HUDEP-2 (cell line): ENCODE measurements at regions not wholly inside any gene's neighbourhood (a gene's known extent, or its start where the extent isn't known, plus 50 kb on each side); places are given as distances from the start of the nearest gene placed in this dataset.
"Not testable (repeated sequence)": the region's sequence is repeated elsewhere in the genome, so short reads cannot be mapped to it uniquely, and the experiment has no call there.

Source experiments
- DNase-seq, 76 experiments: peaks; one replicate each; lab custom pipeline; 2025; ENCODE audit not compliant: unreplicated experiment in 76 of 76; lab: John Stamatoyannopoulos, UW

DNA sequence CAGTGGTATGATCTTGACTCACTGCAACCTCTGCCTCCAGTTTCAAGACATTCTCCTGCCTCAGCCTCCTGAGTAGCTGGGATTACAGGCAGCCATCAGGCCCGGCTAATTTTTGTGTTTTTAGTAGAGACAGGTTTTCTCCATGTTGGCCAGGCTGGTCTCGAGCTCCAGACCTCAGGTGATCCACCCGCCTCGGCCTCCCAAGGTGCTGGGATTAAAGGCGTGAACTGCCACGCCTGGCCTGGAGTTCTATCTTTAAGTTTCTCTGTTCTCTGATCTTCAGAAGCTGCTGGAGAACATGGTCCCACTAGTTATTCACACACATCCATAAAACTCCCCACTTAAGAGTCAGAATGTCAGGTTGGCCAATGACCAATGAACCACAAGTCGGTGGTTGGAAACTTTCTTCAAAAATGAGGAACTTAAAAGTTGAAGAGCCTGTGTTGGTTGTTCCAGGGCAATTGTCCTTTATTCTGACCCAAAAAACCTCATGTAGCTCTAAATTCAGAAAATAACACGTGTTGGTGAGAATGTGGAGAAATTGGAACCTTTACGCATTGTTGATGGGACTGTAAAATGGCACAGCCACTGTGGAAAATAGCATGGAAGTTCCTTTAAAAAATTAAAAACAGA lies 55.9 kb upstream of the PIK3CB start:
- DNase-seq = peak in 24 of 76 experiments; percentile 4 to 74 (median 36)

DNA sequence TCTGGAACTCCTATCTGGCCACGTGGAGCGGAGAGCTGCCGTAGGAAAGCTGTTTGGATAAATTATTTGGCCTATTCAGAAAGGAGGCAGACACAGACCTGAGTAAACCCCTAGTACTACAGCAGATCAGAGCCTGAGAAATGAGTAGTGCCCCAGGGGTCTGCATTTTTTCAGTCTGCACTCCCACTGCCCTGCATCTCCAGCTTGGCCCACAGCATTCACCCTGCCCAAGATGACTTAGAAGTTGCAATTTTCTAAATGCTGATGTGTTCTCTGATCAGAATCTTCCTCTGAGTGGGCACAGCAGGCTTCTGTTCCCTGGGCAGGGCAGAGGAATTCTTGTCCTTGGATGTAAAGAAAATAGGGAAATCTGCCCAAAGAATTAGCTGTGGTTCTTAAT lies 55.1 kb upstream of the PIK3CB start:
- no peak for DNase-seq

DNA sequence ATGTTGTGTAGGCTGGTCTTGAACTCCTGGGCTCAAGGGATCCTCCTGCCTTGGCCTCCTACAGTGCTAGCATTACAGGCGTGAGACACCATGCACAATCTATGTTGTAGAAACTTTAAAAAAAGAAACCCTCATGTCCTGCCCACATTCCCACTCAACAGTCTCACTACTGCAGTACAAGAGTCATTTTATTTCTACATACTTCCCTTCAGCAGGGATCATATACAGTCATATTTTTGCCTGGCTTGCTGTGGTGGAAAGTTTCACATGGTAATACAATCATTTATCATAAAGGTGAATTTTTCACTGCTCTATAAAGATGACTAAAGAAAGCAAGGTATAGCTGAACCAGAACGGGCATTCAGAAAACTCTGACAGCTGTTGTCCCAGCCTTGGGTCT lies 53.8 kb upstream of the PIK3CB start:
- no peak for DNase-seq

DNA sequence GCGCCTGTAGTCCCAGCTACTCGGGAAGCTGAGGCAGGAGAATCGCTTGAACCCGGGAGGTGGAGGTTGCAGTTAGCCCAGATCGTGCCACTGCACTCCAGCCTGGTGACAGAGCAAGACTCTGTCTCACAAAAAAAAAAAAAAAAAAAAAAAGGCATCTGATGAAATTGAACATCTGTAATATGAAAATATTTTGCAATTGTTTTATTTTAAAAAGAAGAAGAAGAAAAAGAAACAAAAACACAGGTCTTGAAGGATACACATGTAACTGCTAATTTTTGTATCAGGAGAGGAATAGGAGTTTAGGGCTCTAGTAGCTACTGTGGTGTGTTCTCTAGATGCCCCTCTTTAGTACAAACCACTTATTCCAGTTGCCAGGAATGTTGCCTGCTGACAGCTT lies 51.4 kb upstream of the PIK3CB start:
- DNase-seq = not testable (repeated sequence)
